22Rv1 (cell line): ENCODE measurements at regions not wholly inside any gene's neighbourhood (a gene's known extent, or its start where the extent isn't known, plus 50 kb on each side); places are given as distances from the start of the nearest gene placed in this dataset.

Experiments used
- ZFX ChIP-seq: fragments of 450-650 bp; IDR thresholded peaks from 2 replicates; pipeline ENCODE4 v1.6.1; 2017; ENCODE audit warnings: antibody characterized with exemption, borderline replicate concordance
- TF ChIP-seq, protein P1 (sequence below): fragments of 450-650 bp; IDR thresholded peaks from 2 replicates; pipeline ENCODE4 v1.5.1; 2017; ENCODE audit warnings: mild to moderate bottlenecking

DNA sequence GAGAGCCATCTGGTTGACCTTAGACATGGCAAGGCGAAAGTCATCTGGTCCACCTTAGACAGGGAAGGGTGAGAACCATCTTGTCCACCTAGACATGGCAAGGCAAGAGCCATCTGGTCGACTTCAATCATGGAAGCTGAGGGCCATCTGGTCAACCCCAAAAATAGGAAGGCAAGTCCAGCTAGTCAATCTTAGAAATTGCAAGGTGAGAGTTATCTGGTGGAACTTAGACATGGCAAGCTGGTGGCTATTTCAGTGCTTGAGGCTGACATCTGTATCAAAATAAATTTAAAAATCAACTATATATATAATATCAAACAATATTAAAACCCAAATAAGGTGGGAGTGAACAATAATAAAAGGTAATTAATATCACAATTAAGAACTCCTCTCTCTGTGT is 83.9 kb downstream of the ZNF726 start:
- TF ChIP-seq, protein P1, sequence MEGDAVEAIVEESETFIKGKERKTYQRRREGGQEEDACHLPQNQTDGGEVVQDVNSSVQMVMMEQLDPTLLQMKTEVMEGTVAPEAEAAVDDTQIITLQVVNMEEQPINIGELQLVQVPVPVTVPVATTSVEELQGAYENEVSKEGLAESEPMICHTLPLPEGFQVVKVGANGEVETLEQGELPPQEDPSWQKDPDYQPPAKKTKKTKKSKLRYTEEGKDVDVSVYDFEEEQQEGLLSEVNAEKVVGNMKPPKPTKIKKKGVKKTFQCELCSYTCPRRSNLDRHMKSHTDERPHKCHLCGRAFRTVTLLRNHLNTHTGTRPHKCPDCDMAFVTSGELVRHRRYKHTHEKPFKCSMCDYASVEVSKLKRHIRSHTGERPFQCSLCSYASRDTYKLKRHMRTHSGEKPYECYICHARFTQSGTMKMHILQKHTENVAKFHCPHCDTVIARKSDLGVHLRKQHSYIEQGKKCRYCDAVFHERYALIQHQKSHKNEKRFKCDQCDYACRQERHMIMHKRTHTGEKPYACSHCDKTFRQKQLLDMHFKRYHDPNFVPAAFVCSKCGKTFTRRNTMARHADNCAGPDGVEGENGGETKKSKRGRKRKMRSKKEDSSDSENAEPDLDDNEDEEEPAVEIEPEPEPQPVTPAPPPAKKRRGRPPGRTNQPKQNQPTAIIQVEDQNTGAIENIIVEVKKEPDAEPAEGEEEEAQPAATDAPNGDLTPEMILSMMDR = no peak
- no peak for TF ChIP-seq ZFX
